Thymus (tissue), 11 donors: ENCODE measurements at regions not wholly inside any gene's neighbourhood (a gene's known extent, or its start where the extent isn't known, plus 50 kb on each side); places are given as distances from the start of the nearest gene placed in this dataset.

Source experiments
- DNase-seq, 9 donors: peaks; one replicate each; pipeline ENCODE4 v3.0.0-alpha.2; 2013; ENCODE audit warnings: low spot score in 9 of 9, low read depth in 6 of 9, missing footprints in 1 of 9
- H3K27ac ChIP-seq, 2 donors: one replicate each; pipeline ENCODE4 v1.5.1; 2013; ENCODE audit warnings: control low read depth in 1 of 2, low read depth in 1 of 2, low read length in 1 of 2, mild to moderate bottlenecking in 1 of 2, moderate library complexity in 1 of 2
- H3K27me3 ChIP-seq, 2 donors: one replicate each; pipeline ENCODE4 v1.5.1; 2013; ENCODE audit warnings: low read length in 1 of 2; ENCODE audit not compliant: control insufficient read depth in 2 of 2, insufficient read depth in 1 of 2
- H3K36me3 ChIP-seq, 2 donors: one replicate each; pipeline ENCODE4 v1.5.1; 2013; ENCODE audit warnings: low read length in 1 of 2, mild to moderate bottlenecking in 1 of 2, moderate library complexity in 1 of 2; ENCODE audit not compliant: control insufficient read depth in 2 of 2, insufficient read depth in 2 of 2
- H3K4me1 ChIP-seq, 2 donors: one replicate each; pipeline ENCODE4 v1.5.1; 2013; ENCODE audit warnings: low read length in 2 of 2; ENCODE audit not compliant: control insufficient read depth in 2 of 2, insufficient read depth in 2 of 2
- H3K4me3 ChIP-seq, 2 donors: one replicate each; pipeline ENCODE4 v1.5.1; 2013; ENCODE audit warnings: low read length in 2 of 2, control low read depth in 1 of 2, mild to moderate bottlenecking in 1 of 2
- H3K9me3 ChIP-seq, 2 donors: one replicate each; pipeline ENCODE4 v1.5.1; 2013; ENCODE audit warnings: low read length in 1 of 2, mild to moderate bottlenecking in 1 of 2; ENCODE audit not compliant: control insufficient read depth in 2 of 2, insufficient read depth in 1 of 2
- WGBS: extraction: QIAGEN DNeasy Blood & Tissue Kit; methylation state at CpG from one replicate; pipeline ENCODE4 v1.1.7; 2013; 5-methylcytosine and 5-hydroxymethylcytosine counted together
- donor health status: healthy.

- DNase-seq = no peak
- peaks cover 0 to 7% of the 10 kb centered on the region in 2 donors for H3K4me1 ChIP-seq
- peaks cover 0 to 4% of the 10 kb centered on the region in 2 donors for H3K9me3 ChIP-seq
- no peak overlapping the region for H3K27ac ChIP-seq
- no peak overlapping the region for H3K4me3 ChIP-seq
- no peaks in the 10 kb centered on the region for H3K36me3 ChIP-seq
- WGBS = 96% methylated on average over 11 of the region's 11 CpGs
- peaks cover 0 to 17% of the 10 kb centered on the region in 2 donors for H3K27me3 ChIP-seq
These were observed 128.9 kb downstream of the SIK1 start for GRCh38 chr21:43297989-43298388.

GRCh38 chr21:43297391-43297981 is 128.7 kb downstream of the CRYAA start:
- Histone ChIP-seq H3K4me1 (peaks cover 0 to 7% of the 10 kb centered on the region in 2 donors), H3K27me3 (peaks cover 0 to 17% of the 10 kb centered on the region in 2 donors), H3K36me3 (no peaks in the 10 kb centered on the region), H3K9me3 (peaks cover 0 to 4% of the 10 kb centered on the region in 2 donors), H3K4me3 (no peak overlapping the region), H3K27ac (no peak overlapping the region)
- 90% methylated on average over 18 of the region's 18 CpGs for WGBS
- no peak for DNase-seq

- Histone ChIP-seq H3K9me3 (peaks cover 0 to 4% of the 10 kb centered on the region in 2 donors), H3K27me3 (peaks cover 0 to 17% of the 10 kb centered on the region in 2 donors), H3K4me3 (no peak overlapping the region), H3K27ac (no peak overlapping the region), H3K4me1 (peaks cover 2 to 6% of the 10 kb centered on the region in 2 donors), H3K36me3 (no peaks in the 10 kb centered on the region)
- 89% methylated on average over 14 of the region's 14 CpGs for WGBS
- DNase-seq = no peak
These were observed 126.5 kb downstream of the CRYAA start for GRCh38 chr21:43295066-43295958.

- 87% methylated on average over 14 of the region's 14 CpGs for WGBS
- H3K27ac ChIP-seq = no peak overlapping the region
- H3K4me3 ChIP-seq = no peak overlapping the region
- H3K27me3 ChIP-seq = peaks cover 0 to 17% of the 10 kb centered on the region in 2 donors
- peaks cover 0 to 10% of the 10 kb centered on the region in 2 donors for H3K9me3 ChIP-seq
- H3K36me3 ChIP-seq = no peaks in the 10 kb centered on the region
- peaks cover 5 to 12% of the 10 kb centered on the region in 2 donors for H3K4me1 ChIP-seq
- DNase-seq = no peak
These were observed 125.5 kb downstream of the CRYAA start for GRCh38 chr21:43294194-43294902.

GRCh38 chr21:43292866-43293142 is 124.0 kb downstream of the CRYAA start:
- WGBS = 39% methylated on average over 2 of the region's 2 CpGs
- Histone ChIP-seq H3K4me1 (peaks cover 5 to 21% of the 10 kb centered on the region in 2 donors), H3K27ac (no peak overlapping the region), H3K27me3 (peaks cover 0 to 16% of the 10 kb centered on the region in 2 donors), H3K9me3 (peaks cover 0 to 14% of the 10 kb centered on the region in 2 donors), H3K4me3 (no peak overlapping the region), H3K36me3 (no peaks in the 10 kb centered on the region)
- no peak for DNase-seq

GRCh38 chr21:43292041-43292865 is 123.4 kb downstream of the CRYAA start:
- Histone ChIP-seq H3K27ac (no peak overlapping the region), H3K9me3 (peaks cover 0 to 15% of the 10 kb centered on the region in 2 donors), H3K36me3 (no peaks in the 10 kb centered on the region), H3K4me1 (peaks cover 5 to 26% of the 10 kb centered on the region in 2 donors), H3K27me3 (peaks cover 0 to 10% of the 10 kb centered on the region in 2 donors), H3K4me3 (no peak overlapping the region)
- DNase-seq = no peak
- 90% methylated on average over 23 of the region's 23 CpGs for WGBS

GRCh38 chr21:43291347-43291950 is 122.6 kb downstream of the CRYAA start:
- H3K4me1 ChIP-seq = peaks cover 5 to 33% of the 10 kb centered on the region in 2 donors
- H3K27ac ChIP-seq = no peak overlapping the region
- no peak overlapping the region for H3K4me3 ChIP-seq
- no peaks in the 10 kb centered on the region for H3K36me3 ChIP-seq
- peaks cover 0 to 18% of the 10 kb centered on the region in 2 donors for H3K9me3 ChIP-seq
- H3K27me3 ChIP-seq = peaks cover 0 to 9% of the 10 kb centered on the region in 2 donors
- 95% methylated on average over 14 of the region's 14 CpGs for WGBS
- DNase-seq = no peak
